Suppressor macrophage treated with lipopolysaccharide for 4 hours (primary cell): ENCODE measurements at regions not wholly inside any gene's neighbourhood (a gene's known extent, or its start where the extent isn't known, plus 50 kb on each side); places are given as distances from the start of the nearest gene placed in this dataset.

Experiments used
- DNase-seq: peaks from one replicate; pipeline ENCODE4 v3.0.0-alpha.2; 2020

DNA sequence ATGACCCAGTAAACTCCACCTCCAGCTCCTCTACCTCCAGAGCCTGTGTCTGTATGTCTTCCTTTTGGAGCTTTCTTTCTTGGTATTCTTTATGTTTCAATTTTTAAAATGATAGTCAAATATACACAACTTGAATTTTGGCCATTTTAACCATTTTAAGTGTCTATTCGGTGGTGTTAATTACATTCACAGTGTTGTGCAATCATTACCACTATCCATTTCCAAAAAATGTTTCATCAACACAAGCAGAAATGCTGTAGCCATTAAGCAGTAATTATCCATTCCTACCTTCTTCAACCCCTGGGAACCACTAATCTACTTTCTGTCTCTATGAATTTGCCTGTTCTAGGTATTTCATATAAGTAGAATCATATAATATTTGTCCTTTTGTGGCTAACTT lies 194.5 kb upstream of the TSC22D2 start:
- DNase-seq: no peak

DNA sequence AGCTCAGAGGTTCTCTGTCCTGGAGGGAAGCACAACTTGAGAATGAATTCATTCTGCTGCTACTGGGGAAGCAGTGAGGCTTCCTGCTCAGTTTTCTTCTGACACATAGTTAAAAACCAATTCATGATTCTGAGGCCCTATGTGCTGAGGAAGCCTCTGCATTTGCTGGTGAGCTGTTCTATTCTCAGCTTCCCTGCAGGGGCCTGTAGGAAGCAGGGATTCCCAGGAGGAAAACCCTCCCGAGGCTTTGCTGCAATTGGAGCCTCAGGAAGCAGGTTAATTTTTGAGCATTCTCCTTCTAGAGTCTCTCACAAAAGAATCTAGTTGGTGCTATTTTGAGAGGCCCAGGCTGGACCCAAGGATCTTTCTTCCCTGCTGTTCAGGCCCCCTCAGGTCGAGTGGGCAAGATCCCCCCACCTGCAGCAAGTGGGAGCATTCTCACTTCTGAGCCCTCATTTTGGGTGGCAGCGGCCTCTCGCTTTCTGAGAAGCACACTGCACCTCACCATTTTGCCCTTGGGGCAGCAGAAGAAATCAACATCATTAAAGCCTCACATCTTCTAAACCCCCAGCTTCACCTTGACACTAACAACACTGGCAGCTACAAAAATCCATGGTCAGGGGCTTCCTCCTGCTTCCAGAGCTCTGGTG lies 197.5 kb upstream of the TSC22D2 start:
- no peak for DNase-seq

GRCh38 chr3:150203273-150203672 lies 204.8 kb upstream of the TSC22D2 start:
- DNase-seq: no peak

DNA sequence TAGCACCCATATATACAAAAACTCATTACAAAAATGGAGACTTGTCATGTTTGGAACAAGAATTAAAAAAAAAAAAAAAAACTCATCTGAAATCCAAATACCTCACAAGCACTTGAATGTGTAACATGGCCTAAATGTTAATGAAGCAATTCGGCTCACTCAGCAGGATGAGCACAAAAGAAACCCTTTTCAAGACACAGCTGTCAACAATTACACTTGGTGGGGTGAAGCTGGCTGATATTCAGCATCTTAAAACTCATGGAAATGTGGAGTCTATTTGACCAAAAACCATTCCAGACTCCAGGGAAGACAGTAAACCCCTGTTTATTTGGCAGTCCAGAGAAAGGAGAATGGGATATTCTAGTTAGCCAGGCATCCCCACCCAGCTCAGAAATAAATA lies 205.4 kb upstream of the TSC22D2 start:
- DNase-seq: no peak

DNA sequence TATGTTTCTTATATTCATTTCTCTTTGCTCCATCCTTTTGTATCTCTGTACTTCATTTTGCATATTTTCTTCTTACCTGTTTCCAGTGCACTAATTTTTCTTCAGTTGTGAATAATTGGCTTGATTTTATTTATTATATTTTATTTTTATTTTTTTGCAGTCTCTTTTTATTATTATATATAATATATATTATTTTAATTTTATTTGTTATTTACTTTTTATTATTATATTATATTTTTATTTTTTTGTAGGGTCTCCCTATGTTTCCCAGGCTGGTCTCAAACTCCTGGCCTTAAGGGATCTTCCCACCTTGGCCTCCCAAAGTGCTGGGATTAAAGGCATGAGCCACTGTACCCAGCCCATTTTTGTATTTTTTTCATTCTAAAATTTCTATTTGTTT lies 213.1 kb upstream of the TSC22D2 start:
- DNase-seq: no peak

- no peak for DNase-seq
Observed at GRCh38 chr3:150194513-150194912, 213.6 kb upstream of the TSC22D2 start.

GRCh38 chr3:150184426-150185071 lies 213.9 kb upstream of the PFN2 start:
- DNase-seq: no peak

DNA sequence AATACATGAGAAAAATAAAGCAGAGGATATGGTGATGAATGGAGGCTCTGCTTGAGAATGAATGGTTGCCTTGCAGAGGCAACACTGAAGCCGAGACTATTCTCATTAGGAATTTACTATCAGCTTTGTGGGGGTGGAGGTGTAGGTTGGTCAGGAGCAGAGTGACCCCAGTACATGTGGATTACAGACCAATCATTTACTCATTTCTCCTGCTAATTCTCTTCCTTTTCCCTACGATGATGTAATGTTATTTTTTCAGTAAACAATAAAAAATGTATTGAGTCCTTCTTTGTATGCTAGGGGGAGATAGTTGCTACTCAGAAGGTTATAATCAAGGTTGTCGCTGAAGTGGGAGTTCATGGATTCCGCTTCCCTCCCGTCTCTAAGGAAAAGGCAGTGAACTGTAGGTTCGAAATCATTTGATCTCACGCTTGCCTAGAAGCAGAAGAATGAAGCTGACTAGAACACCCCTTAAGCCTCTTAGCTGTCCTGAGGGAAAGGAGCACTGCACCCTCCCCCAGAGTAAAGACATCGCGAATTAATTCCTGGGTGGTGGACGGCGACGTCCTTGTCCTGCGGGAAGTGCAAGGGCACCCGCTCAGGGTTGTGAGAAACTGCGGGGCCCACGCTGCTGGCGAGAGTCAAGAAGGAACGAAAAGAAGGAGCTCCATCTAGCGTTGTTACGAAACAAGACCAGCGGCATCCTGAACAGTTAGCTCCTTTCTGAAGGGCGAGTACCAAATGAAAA lies 213.2 kb upstream of the PFN2 start:
- DNase-seq: peak; percentile 75

- no peak for DNase-seq
Observed at GRCh38 chr3:150180334-150180733, 209.6 kb upstream of the PFN2 start.

- no peak for DNase-seq
Observed at GRCh38 chr3:150179330-150179729, 208.6 kb upstream of the PFN2 start.

- DNase-seq: no peak
Observed at GRCh38 chr3:150177673-150178381, 207.1 kb upstream of the PFN2 start.

GRCh38 chr3:150174179-150174578 lies 203.5 kb upstream of the PFN2 start:
- no peak for DNase-seq

GRCh38 chr3:150172356-150172755 lies 201.7 kb upstream of the PFN2 start:
- no peak for DNase-seq

GRCh38 chr3:150170852-150171520 lies 200.3 kb upstream of the PFN2 start:
- DNase-seq: no peak

DNA sequence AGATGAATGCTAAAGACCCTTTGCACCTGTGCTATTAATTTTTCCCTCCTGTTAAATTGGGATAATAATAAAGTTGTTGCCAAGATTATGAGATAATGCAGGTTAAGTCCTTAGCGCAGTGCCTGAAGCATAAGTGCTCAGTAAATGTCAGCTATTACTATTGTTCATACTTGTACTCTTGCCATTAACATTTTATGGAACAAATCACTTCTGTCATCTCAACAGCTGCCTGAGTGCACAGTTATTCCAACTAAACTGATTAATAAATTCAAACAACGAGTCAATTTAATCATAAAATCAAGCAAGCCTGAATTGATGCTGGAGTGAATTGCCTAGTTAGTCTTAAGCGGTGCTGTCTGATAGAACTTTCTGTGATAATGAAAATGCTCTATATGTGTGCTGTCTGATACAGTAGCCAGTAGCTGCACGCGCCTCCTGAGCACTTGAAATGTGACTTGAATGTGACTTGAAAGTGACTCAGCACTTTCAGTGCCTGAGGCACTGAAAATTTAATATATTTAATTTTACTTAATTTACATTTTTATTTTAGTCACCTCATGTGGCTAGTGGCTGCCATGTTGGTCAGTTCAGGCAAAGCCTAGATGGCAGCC lies 198.7 kb upstream of the PFN2 start:
- DNase-seq: no peak

DNA sequence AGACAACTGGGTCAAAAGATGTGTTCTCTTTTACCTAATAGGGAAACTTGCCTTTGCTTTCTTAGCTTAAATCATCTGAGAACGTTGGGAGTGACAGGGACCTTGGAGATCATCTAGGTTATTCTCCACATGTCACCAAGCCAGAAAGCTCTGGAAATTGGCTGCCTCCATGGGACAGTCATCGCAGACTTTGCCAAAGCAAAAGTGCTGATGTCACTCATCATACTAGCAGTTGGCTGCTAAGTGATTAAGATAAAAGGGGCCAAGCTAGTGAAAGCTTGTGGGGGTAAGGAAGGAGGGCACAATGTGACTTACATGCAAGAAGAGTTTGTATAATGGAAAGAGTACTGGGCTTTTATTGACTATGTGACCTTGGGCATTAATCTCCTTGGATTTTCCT lies 198.0 kb upstream of the PFN2 start:
- no peak for DNase-seq

GRCh38 chr3:150165396-150166094 lies 194.8 kb upstream of the PFN2 start:
- DNase-seq: no peak

GRCh38 chr3:150161011-150161410 lies 190.3 kb upstream of the PFN2 start:
- DNase-seq: no peak

DNA sequence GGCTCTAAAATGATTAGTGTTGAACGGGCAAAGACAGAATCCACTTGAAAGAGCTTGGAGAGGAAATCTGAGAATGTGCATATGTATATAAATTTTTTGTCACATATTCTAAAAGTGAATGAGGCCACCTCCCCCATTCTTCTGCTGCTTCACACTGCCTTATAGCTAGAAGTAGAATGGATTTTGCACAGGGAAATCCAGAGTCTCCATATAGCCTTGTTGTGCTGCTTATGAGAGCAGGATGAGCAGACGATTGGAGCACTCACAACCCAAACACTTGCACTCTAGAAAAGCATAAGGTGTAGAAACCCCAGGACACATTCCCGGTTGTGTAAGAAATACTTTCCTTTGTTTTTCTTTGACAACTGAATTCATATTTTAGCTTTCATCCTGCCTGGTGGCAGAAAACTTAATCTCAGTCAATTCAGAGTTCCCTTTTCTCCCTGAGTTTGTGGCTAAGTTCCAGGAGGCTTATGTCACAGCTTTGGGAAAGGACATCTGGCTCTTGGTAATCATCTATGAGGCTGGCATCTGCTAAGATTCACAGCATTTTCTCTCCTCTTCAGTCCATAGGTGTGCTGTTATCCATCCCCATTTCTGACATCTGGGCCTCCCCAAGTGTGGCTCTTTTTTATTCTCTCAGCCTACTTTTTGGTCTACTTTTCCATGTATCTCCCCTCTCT lies 188.4 kb upstream of the PFN2 start:
- no peak for DNase-seq

GRCh38 chr3:150152567-150152966 lies 181.9 kb upstream of the PFN2 start:
- no peak for DNase-seq

GRCh38 chr3:150150633-150151032 lies 179.9 kb upstream of the PFN2 start:
- no peak for DNase-seq
